HG03354 (cell line): ENCODE measurements at regions not wholly inside any gene's neighbourhood (a gene's known extent, or its start where the extent isn't known, plus 50 kb on each side); places are given as distances from the start of the nearest gene placed in this dataset.

Experiments
- ATAC-seq: cut with Tn5 transposase; IDR thresholded peaks from one replicate; pipeline ENCODE4 v1.9.1; 2021; ENCODE audit warnings: mild to moderate bottlenecking; ENCODE audit not compliant: unreplicated experiment, poor library complexity, severe bottlenecking

DNA sequence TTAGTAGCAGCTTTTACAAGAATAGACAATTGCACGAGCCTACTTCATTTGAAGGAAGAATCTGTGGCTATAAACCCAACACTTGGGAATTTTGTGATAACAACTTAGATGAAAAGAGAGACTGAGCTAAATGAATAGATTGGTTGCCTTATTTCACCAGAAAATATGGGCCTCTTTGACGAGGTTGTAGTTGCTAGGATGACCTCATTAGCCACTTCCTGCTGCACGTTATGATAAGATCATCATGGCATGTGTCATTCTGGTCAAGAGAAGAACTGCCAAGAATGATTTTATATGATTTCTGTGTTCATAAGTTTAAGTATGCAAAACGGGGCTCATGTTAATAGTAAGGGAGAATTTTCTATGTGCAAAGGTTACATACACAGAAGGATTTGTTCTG lies 321.9 kb upstream of the GIMD1 start:
- ATAC-seq, result peak; percentile 64

DNA sequence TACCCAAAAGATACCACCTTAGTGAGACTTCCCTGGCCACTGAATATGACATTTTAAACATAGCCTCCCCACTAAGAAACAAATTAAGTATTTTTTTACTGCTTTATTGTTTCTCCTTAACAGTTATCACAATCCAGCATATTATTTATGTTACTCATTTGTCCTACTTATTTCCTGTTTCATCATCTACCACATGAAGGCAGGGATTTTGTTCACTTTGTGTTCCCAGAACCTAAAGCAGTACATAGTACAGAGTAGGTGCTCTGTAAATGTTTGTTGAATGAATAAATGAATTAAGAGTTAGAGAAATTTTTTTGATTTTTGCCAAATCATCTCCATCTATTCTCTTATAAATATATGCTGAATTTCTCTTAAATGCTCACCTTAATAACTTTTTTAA lies 318.4 kb upstream of the GIMD1 start:
- no peak for ATAC-seq

- no peak for ATAC-seq
These were observed 312.9 kb upstream of the GIMD1 start for GRCh38 chr4:106681381-106681921.

DNA sequence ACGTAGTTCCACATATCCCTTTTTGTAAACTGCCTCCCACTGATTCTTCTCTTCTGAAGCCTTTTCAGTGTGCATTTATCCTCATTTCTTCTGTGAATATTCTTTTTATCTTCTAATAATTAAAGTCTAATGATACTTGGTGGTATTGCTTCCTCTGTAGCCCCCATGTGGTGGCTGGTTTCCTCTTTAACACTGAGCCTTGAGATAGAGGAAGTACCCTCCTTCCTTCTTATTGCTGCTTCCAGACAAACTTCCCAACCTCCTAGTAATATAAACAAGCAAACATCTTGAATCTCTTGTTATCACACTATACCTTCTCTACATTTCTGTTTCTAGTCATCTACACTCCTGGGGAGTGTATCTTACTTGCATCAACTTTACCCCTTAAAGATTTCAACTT lies 310.5 kb upstream of the GIMD1 start:
- ATAC-seq, result no peak

DNA sequence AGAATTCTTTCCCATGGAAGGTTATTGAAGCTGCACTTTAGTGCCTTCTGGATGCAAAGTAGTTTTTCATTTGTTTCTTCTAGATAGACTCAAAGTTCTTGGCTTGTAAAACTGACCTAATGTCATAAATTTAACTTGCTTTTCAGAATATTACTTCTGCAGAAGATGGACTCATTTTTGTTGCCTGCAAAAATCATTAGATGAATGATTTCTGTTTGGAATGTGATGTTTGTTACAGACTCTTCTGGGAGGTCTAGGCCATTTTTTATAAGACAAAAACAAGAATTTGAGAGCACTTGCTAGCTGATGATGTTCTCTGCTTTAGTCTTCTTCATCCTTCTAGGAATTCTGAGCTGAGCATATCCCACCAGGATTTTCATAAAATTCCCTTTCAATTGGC lies 308.6 kb upstream of the GIMD1 start:
- no peak for ATAC-seq

DNA sequence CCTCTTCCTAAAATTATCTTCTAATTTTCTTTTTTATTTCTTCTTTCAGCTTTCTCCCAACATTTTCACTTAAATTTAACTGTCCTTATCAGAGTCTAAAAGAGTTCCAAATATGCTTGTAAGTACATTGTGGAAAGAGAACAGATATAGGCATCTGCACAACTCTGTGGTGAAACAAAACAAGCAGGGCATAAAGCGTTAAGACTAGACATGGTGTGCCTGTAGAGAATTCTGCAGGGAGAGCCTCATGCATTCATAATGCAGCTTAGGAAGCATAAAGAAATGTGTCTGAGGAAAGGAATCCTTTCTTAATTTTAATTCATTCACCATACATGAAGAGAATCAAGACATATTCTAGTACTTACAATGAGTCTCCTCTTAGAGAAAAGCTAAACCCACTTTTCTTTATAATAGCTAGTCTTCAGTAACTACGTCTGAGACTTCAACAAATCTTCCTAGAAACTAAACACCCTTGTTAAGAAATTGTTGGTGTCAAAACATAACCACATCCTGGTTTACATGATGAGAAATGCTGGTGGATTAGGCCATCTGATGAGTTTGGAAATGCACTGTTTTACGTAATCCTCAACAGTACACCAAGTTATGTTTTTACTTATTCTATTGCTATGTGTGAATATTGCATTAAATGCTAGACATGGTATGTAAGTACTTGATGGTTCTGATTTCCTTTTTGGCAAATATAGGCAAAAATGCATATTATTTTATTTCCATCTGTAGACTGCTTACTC lies 307.8 kb upstream of the GIMD1 start:
- no peak for ATAC-seq

- ATAC-seq, result no peak
These were observed 303.1 kb upstream of the GIMD1 start for GRCh38 chr4:106671716-106672115.

GRCh38 chr4:106670976-106671375 lies 302.4 kb upstream of the GIMD1 start:
- ATAC-seq, result no peak

GRCh38 chr4:106659371-106659770 lies 290.8 kb upstream of the GIMD1 start:
- no peak for ATAC-seq

DNA sequence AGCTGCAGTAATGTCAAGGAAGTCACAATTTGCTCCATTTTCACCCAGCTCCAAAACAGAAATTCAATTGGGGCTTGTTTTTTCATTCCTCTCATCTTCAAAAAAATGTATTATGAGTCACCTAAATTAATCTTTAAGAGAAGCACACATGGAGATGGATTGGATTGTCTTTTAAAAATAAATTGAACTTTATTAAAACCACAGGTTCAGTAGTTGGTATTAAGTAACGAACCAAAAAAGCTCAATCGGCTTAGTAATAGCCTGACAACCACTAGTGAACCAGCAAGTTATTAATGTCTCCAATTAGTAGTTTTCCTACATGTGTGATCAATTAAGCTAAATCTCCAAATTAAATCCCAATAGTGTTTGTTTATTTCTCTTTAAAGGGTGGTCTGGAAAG lies 283.5 kb upstream of the GIMD1 start:
- ATAC-seq, result no peak

GRCh38 chr4:106650701-106651100 lies 282.1 kb upstream of the GIMD1 start:
- no peak for ATAC-seq

- ATAC-seq, result no peak
These were observed 278.9 kb upstream of the GIMD1 start for GRCh38 chr4:106647451-106647850.

- ATAC-seq, result no peak
These were observed 260.7 kb upstream of the GIMD1 start for GRCh38 chr4:106629268-106629625.

DNA sequence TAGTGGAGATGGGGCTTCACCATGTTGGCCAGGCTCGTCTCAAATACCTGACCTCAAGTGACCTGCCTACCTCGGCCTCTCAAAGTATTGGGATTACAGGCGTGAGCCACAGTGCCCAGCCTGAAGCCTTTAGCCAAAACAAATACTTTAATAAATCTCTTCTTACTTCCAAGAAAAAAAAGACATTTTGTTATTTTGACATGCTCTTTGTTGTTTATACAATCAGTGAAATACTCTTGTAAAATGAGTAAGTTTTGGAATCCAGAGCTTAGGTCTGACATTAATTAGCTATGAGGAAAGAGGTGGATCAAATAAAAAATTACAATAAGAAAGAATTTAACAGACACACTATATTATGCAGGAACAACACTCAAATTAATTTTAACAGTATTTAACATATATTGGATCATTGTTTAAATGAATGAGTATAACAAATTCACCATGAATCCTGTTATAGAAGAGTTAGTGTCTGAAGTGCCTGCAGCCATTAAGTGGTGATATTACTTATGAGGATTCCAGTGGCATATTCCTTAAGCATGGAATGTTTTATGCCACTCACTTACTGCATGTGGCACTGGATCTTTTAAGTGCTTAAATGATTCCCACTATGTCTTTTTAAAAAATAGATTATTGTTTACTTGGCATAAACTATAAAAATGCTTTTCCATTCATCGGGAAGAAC lies 260.1 kb upstream of the GIMD1 start:
- ATAC-seq, result no peak

DNA sequence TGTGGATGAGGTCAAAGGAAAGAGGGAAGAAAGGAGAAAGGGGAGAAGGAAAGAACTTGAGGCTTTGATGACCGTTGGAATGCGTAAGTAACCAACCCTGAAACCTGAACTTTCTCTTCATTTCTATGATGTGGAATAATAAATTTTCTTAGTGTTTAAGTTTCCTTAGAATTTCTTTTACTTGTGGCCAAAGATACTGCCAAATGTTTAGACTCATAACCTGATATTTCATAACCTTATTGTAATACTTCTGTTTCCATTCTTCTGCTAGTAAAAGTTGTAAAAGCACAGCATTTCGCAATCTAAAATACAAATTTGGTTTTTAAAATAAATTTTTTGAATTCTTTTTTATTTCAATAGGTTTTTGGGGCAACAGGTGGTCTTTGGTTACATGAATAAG lies 258.5 kb upstream of the GIMD1 start:
- ATAC-seq, result no peak

DNA sequence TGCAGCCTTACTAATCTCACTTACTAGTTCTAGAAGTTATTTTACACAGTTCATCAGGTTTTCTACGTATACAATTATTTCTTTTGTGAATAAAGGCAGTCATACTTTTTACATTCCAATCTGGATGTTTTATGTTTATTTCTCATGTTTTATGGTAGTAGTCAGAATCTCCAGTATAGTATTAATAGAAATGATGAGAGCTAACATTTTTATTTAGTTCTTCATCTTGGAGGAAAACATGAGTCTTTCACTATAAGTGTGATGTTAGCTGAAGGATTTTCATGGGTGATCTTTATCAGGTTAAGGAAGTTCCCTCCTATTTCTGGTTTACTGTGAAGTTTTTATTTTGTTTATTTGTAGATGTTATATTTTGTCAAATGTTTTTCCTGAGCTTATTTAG lies 256.1 kb upstream of the GIMD1 start:
- no peak for ATAC-seq

DNA sequence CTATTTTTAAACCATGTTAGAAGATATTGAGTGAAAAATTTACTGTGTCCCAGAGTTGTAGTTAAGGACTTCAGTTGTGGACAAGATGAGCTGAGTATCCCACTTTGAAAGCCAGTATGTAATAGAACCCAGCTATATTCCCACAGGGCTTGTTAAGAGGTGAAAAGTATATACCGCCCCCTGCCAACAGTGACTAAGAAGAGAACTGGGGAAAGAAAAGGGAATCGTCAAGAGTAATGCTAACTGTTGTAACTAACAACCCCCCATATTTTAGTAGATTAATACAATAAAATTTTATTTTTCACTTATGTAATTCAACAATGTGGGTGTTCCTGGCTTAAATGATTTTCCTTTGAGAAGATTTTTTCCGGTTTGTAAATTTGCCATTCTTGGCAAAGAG lies 250.4 kb upstream of the GIMD1 start:
- no peak for ATAC-seq

- ATAC-seq, result no peak
These were observed 247.4 kb upstream of the GIMD1 start for GRCh38 chr4:106615961-106616360.

DNA sequence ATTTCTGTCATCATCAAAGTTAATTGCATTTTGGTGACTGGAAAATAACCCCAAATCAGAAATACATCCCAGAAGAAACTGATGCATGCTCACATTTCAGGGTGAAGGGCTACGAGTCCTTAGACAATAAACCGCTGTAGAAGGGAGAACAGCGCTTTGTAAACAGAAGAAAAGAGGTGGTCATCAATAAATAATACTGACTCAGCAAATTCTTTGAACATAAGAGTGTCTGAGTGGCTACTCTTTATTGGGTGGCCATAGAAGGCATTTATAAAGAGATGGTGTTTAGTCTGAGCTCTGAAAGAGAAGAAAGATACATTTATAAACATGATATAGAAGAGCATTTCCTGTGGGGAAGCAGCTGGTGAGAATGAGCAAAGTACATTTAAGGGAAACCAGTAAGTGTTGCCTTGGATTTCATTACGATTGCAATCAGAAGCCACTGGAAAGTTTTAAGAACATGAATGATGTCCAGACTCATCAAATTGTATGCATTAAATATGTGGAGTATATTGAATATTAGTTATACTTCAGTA lies 246.9 kb upstream of the GIMD1 start:
- no peak for ATAC-seq

- no peak for ATAC-seq
These were observed 245.9 kb upstream of the GIMD1 start for GRCh38 chr4:106614441-106614840.

DNA sequence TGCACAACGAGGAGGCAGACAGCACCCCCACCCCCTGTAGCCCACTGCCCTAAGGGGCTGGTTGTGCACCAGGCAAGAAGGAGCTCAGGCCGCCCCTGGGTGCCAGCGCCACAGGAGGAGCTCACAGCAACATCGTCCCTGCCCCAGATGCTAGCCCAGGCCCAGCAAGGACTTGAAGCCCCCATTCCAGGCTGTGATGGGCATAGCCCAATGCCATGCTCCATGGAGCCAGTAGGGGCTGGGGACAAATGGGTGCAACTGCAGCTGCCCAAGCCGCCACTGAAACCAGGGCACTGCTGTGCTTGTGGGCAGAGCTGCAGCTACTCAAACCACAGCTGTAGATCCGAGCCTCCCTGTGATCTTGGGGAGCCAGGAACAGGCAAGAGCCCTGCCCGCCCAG lies 241.3 kb upstream of the GIMD1 start:
- no peak for ATAC-seq
